IMR-90 (cell line): ENCODE measurements at regions not wholly inside any gene's neighbourhood (a gene's known extent, or its start where the extent isn't known, plus 50 kb on each side); places are given as distances from the start of the nearest gene placed in this dataset.

Source experiments
- ATAC-seq: fragments of 200-7000 bp; cut with Tn5 transposase; 2 replicates; pipeline ENCODE4 v1.9.1; 2020; ENCODE audit warnings: low read depth, mild to moderate bottlenecking, moderate library complexity
- BruUV-seq: library from RNA; stranded (reverse); fragments of 400-500 nt; replicated peaks from 2 replicates; lab custom pipeline; 2021; lab: Mats Ljungman, UMichigan
- CTCF ChIA-PET: fragments of 300-600 bp; formaldehyde crosslinking; extraction: SDS; loops from one replicate; lab custom pipeline; 2021; ENCODE audit warnings: antibody characterized with exemption; lab: Yijun Ruan, JAX
- POLR2A ChIA-PET: fragments of 300-600 bp; sonication (Branson Sonifier 250); formaldehyde crosslinking; loops from one replicate; lab custom pipeline; 2022; ENCODE audit warnings: antibody characterized with exemption; ENCODE audit not compliant: unreplicated experiment; lab: Charles Lee
- DNase-seq: peaks from one replicate; pipeline ENCODE4 v3.0.0; 2013
- H2AFZ ChIP-seq: replicated peaks from 2 replicates; pipeline ENCODE3; 2013; ENCODE audit warnings: low read length, mild to moderate bottlenecking; ENCODE audit not compliant: poor library complexity
- H2AK5ac ChIP-seq: 2 replicates; pipeline ENCODE4 v1.6.1; 2013; ENCODE audit warnings: low read depth, low read length, inconsistent platforms
- H2AK9ac ChIP-seq: replicated peaks from 2 replicates; pipeline ENCODE3; 2013; ENCODE audit warnings: mild to moderate bottlenecking, low read depth, low read length, moderate library complexity; ENCODE audit not compliant: poor library complexity
- H2BK120ac ChIP-seq: 2 replicates; pipeline ENCODE4 v1.6.1; 2013; ENCODE audit warnings: low read depth, low read length, inconsistent platforms
- H2BK15ac ChIP-seq: 3 replicates; pipeline ENCODE4 v1.6.1; 2013; ENCODE audit warnings: low read depth, low read length, inconsistent platforms
- H2BK20ac ChIP-seq: 2 replicates; pipeline ENCODE4 v1.6.1; 2013; ENCODE audit warnings: low read depth, mild to moderate bottlenecking, inconsistent platforms, low read length, moderate library complexity
- H2BK5ac ChIP-seq: 2 replicates; pipeline ENCODE4 v1.6.1; 2013; ENCODE audit warnings: mild to moderate bottlenecking, low read depth, low read length, inconsistent platforms; ENCODE audit not compliant: poor library complexity, severe bottlenecking
- H3K14ac ChIP-seq: replicated peaks from 2 replicates; pipeline ENCODE4 v1.6.1; 2013; ENCODE audit warnings: low read depth, low read length, inconsistent platforms
- H3K18ac ChIP-seq: 2 replicates; pipeline ENCODE4 v1.6.1; 2013; ENCODE audit warnings: low read depth, low read length, control low read depth
- H3K23ac ChIP-seq: 2 replicates; pipeline ENCODE4 v1.6.1; 2013; ENCODE audit warnings: low read depth, low read length, inconsistent platforms
- H3K27ac ChIP-seq: 2 replicates; pipeline ENCODE4 v1.5.1; 2013; ENCODE audit warnings: mild to moderate bottlenecking, control low read depth, low read length; ENCODE audit not compliant: insufficient read depth
- H3K27me3 ChIP-seq: 2 replicates; pipeline ENCODE4 v1.6.1; 2013; ENCODE audit warnings: low read length; ENCODE audit not compliant: control insufficient read depth, insufficient read depth
- H3K36me3 ChIP-seq: 2 replicates; pipeline ENCODE4 v1.6.1; 2013; ENCODE audit warnings: low read length, mixed read lengths; ENCODE audit not compliant: control insufficient read depth, insufficient read depth
- H3K4ac ChIP-seq: 2 replicates; pipeline ENCODE4 v1.6.1; 2013; ENCODE audit warnings: low read depth, low read length, inconsistent platforms
- H3K4me1 ChIP-seq: 2 replicates; pipeline ENCODE4 v1.6.1; 2013; ENCODE audit warnings: low read length, mixed read lengths; ENCODE audit not compliant: control insufficient read depth, insufficient read depth
- H3K4me2 ChIP-seq: 2 replicates; pipeline ENCODE4 v1.6.1; 2013; ENCODE audit warnings: low read depth, mild to moderate bottlenecking, control low read depth, low read length, moderate library complexity
- H3K4me3 ChIP-seq: 2 replicates; pipeline ENCODE4 v1.5.1; 2013; ENCODE audit warnings: low read depth, mild to moderate bottlenecking, control low read depth, low read length, moderate library complexity; ENCODE audit not compliant: insufficient read depth
- H3K56ac ChIP-seq: 2 replicates; pipeline ENCODE4 v1.6.1; 2013; ENCODE audit warnings: low read length, inconsistent platforms; ENCODE audit not compliant: insufficient read depth; ENCODE audit errors: extremely low read depth
- H3K79me1 ChIP-seq, 2 experiments: 2 replicates each; pipeline ENCODE4 v1.6.1; 2013; ENCODE audit warnings: low read length in 2 of 2, inconsistent platforms in 1 of 2, low read depth in 1 of 2
- H3K9ac ChIP-seq: 2 replicates; pipeline ENCODE4 v1.6.1; 2013; ENCODE audit warnings: low read depth, low read length, control low read depth
- H3K9me1 ChIP-seq: 2 replicates; pipeline ENCODE4 v1.6.1; 2013; ENCODE audit warnings: low read length, inconsistent platforms; ENCODE audit not compliant: insufficient read depth
- H3K9me3 ChIP-seq: 2 replicates; pipeline ENCODE4 v1.6.1; 2013; ENCODE audit warnings: low read length; ENCODE audit not compliant: control insufficient read depth, insufficient read depth
- H4K20me1 ChIP-seq: 2 replicates; pipeline ENCODE4 v1.6.1; 2013; ENCODE audit warnings: low read length, inconsistent platforms; ENCODE audit not compliant: insufficient read depth
- H4K5ac ChIP-seq: 2 replicates; pipeline ENCODE4 v1.6.1; 2013; ENCODE audit warnings: mild to moderate bottlenecking, low read depth, low read length, control low read depth
- H4K8ac ChIP-seq, 2 experiments: 2 replicates each; pipeline ENCODE4 v1.6.1; 2013; ENCODE audit warnings: low read depth in 2 of 2, low read length in 2 of 2, control low read depth in 1 of 2, inconsistent platforms in 1 of 2
- H4K91ac ChIP-seq: 2 replicates; pipeline ENCODE4 v1.6.1; 2013; ENCODE audit warnings: low read depth, low read length, inconsistent platforms; ENCODE audit not compliant: insufficient read depth
- CEBPB ChIP-seq: IDR thresholded peaks from 2 replicates; pipeline ENCODE4 v1.6.1; 2012; ENCODE audit warnings: low read depth, low read length, improper control_type of control experiment
- CTCF ChIP-seq: conservative IDR thresholded peaks from 2 replicates; pipeline ENCODE4 v1.5.1; 2012; ENCODE audit warnings: mild to moderate bottlenecking, low read depth, low read length, improper control_type of control experiment
- FOS ChIP-seq: fragments of 150-350 bp; IDR thresholded peaks from 2 replicates; pipeline ENCODE4 v1.6.1; 2016; ENCODE audit warnings: low read depth, low read length
- MAFK ChIP-seq: IDR thresholded peaks from 2 replicates; pipeline ENCODE4 v1.6.1; 2012; ENCODE audit warnings: low read depth, low read length, improper control_type of control experiment
- WGBS, 2 experiments: methylation state at CpG; one replicate each; pipeline versions ENCODE4 v1.1.5 to v1.1.7; 2013; ENCODE audit warnings: missing lambda C conversion rate in 2 of 2; ENCODE audit not compliant: insufficient read length in 1 of 2; ENCODE audit errors: extremely low coverage in 2 of 2; 5-methylcytosine and 5-hydroxymethylcytosine counted together
- dilution Hi-C: fragments of 300-500 bp; cut with HindIII; formaldehyde crosslinking; loops from one replicate; pipeline ENCODE4 v1.14.3; 2018; ENCODE audit warnings: low sequenced_read_pairs; ENCODE audit not compliant: unreplicated experiment
- in situ Hi-C: fragments of 300-500 bp; cut with MboI; formaldehyde crosslinking; loops from 3 replicates; pipeline ENCODE4 v1.14.3; 2019; ENCODE audit warnings: low sequenced_read_pairs, inconsistent platforms, mixed read lengths
- intact Hi-C: fragments of 100-400 bp; cut with micrococcal nuclease; formaldehyde crosslinking; loops from 2 replicates; pipeline ENCODE4 v1.10.0; 2022

DNA sequence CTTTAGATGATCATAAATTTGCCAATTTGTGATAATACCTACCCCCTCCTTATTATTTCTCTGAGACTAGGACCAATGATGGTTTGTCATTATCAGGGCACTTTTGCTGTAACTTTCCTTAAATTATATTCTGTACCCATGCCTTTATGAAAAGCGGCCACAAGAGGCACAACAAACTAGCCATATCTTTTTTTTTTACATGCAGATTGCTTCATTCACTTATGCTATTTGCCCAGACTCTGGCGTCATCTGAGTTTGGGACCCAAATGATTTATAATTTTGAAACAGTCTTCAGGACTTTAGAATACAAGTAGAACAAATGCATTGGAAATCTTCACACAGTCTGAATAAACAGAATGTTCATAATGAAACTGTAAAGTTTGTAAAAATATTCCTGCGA lies 408.1 kb downstream of the MAT2B start:
- no peaks in the 10 kb centered on the region for H3K9me1 ChIP-seq
- in situ Hi-C loops (no loop called here), dilution Hi-C loops (no loop called here), intact Hi-C loops (no loop called here)
- no peak overlapping the region for H3K4me2 ChIP-seq
- no peak overlapping the region for H3K56ac ChIP-seq
- no peak overlapping the region for H3K27ac ChIP-seq
- no peaks in the 10 kb centered on the region for H3K36me3 ChIP-seq
- H3K18ac ChIP-seq: no peak overlapping the region
- H2AFZ ChIP-seq: no peak overlapping the region
- H3K79me1 ChIP-seq: no peaks in the 10 kb centered on the region
- no peak overlapping the region for H4K5ac ChIP-seq
- no peak overlapping the region for H2AK9ac ChIP-seq
- no peak overlapping the region for H2AK5ac ChIP-seq
- no CpG with 5 or more reads among the region's 3 CpGs for WGBS, 2 experiments
- TF ChIP-seq CEBPB: peak; percentile 27; the same call in 1 of the 2 replicates
- no peak for TF ChIP-seq MAFK
- no peak for TF ChIP-seq CTCF
- TF ChIP-seq FOS: no peak
- no peak overlapping the region for H2BK20ac ChIP-seq
- BruUV-seq: no TSS peak
- H2BK5ac ChIP-seq: no peak overlapping the region
- no peak for ATAC-seq
- H3K4me3 ChIP-seq: no peak overlapping the region
- H4K20me1 ChIP-seq: no peaks in the 10 kb centered on the region
- H3K27me3 ChIP-seq: no peaks in the 10 kb centered on the region
- CTCF ChIA-PET: interaction anchor here (0.6 to 0.8 kb wide), 4 partner anchors 8 to 563 kb away, joined by 3 to 10 read pairs (median 4); no protein-coding TSS in a partner anchor
- H4K8ac ChIP-seq: no peak overlapping the region
- no peak overlapping the region for H3K14ac ChIP-seq
- peak; percentile 14 for DNase-seq
- H2BK120ac ChIP-seq: no peak overlapping the region
- H4K91ac ChIP-seq: no peak overlapping the region
- POLR2A ChIA-PET: no interaction called here
- no peak overlapping the region for H2BK15ac ChIP-seq
- H3K4ac ChIP-seq: no peak overlapping the region
- H3K4me1 ChIP-seq: peaks cover 8% of the 10 kb centered on the region
- H3K23ac ChIP-seq: no peak overlapping the region
- H3K9me3 ChIP-seq: no peaks in the 10 kb centered on the region
- no peak overlapping the region for H3K9ac ChIP-seq
